ENCODE measurements at regions not wholly inside any gene's neighbourhood (a gene's known extent, or its start where the extent isn't known, plus 50 kb on each side); places are given as distances from the start of the nearest gene placed in this dataset.

- Histone ChIP-seq H3K9me3 (no peaks in the 10 kb centered on the region), H3K27me3 (no peaks in the 10 kb centered on the region), H3K36me3 (no peaks in the 10 kb centered on the region), H3K4me1 (no peaks in the 10 kb centered on the region), H3K4me3 (no peak overlapping the region), H3K27ac (no peak overlapping the region)
- no peak for TF ChIP-seq POLR2A (IDR thresholded peaks at IDR 0.05)
- no peak for DNase-seq (ENCODE audit: extremely low spot score in 2 of 2)
- intact Hi-C loops (cut with DNase I) = no loop called here
Observed at GRCh38 chr18:61282926-61283325, 50.3 kb upstream of the CDH20 start.
